HG03064 (cell line): ENCODE measurements at regions not wholly inside any gene's neighbourhood (a gene's known extent, or its start where the extent isn't known, plus 50 kb on each side); places are given as distances from the start of the nearest gene placed in this dataset.

Experiments used
- ATAC-seq: cut with Tn5 transposase; IDR thresholded peaks from one replicate; pipeline ENCODE4 v1.9.1; 2021; ENCODE audit warnings: low read depth; ENCODE audit not compliant: unreplicated experiment

DNA sequence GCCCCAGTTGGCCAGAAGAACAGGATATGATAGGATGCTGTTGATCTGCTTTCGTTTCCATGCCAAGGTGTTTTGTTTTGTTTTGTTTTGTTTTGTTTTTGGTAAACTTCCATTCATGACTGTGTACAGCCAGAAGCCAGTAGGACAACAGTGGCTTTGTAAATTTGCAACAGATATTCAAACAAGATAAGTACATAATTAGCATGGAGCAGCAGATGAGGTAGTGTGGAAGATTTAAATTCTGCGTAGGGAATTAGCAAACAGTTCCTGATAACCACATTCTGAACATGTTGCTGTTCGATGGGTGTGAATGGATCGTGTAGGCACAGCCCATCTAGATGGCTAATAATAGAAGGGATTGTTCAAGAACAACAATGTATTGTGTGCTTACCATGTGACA, 1080.1 kb upstream of the RBFOX1 start:
- no peak for ATAC-seq

DNA sequence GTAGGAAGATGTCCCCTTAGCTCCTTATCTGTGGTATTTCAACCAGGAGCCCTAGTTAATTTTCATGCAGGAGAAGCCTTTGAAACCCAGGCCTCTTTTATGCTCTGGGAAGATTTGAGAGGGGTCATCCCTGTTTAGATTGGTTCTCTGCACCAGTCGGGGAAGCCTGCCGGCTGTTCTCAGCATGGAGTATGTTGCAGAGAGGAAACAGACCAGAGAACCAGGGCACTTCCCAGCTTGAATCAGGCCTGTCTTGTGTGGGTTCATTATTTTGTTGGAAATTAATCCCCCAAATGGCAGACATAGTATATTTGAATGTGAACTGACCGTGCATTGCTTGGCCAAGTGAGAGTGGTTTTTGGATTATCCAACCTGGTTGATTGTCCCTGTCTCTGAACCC, 1082.1 kb upstream of the RBFOX1 start:
- ATAC-seq, result no peak

DNA sequence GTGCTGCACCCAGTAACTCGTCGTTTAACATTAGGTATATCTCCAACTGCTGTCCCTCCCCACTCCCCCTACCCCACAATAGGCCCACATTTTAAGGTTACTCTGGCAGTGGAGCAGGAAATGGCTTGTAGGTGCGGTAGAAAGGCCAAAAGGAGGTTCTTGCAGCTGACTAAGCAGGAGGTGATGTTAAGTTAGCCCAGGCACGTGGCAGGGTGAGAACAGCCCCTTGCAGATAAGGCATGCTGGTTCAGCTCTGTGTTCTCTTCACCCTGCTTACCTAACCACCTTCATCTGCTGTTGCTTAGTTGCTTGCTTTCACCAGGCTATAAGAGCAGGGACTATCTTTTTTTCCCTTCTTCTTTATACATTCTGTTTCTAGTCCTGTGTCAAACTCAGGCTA, 1082.8 kb upstream of the RBFOX1 start:
- no peak for ATAC-seq

DNA sequence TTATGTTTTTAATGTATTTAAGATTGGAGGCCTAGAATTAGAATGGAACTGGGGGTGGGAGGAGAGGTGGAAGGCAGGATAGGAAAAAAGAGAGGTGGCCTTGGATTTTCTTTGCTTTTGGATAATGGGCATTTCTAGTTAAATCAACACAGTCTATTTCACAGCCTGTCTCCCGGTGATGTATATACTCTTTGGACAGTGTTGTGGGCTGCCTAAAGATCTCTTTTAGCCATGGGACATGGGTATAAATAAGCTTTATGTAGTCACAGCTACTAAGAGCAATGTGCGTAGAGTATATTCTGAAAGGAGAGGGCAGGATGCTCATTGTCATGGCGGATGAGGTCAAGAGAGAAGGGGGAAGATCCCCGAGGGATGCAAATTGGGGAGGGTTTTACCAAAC, 1084.4 kb upstream of the RBFOX1 start:
- no peak for ATAC-seq

DNA sequence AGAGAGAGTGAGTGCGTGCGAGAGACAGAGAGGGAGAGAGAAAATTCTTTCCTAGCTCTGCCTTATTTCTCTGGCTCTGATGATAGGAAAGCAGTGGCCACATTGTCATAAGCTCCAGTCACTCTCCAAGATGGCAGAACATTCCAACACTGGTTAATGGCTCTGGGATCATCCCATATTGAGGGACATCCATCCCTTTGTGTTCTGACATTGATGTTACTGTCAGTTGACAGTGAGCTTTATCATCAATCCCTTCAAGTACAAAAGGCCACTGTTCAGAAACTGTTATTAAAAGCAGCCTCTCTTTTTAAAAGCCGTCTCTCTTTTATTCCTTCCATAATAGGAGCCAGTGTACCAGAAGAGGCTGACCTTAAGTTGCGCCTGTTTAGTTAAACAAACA, 1084.9 kb upstream of the RBFOX1 start:
- no peak for ATAC-seq

DNA sequence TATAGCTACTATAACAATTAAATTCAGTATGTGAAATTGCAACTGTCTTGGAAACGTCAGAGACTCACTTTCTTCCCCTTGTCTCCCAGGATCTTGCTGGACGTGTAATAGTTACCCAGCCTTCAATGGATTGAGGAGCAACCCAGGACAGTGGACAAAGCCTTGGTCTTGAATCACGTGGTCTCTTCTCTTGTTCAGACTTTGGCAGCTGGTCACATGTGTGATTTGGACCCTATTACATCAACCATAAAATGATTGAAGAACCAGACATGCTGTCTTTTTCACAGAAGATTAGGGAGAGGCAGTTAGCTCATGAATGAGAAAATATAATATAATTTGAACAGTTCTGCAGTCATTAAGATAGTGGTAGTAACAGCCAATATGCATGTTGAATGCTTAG, 1085.5 kb upstream of the RBFOX1 start:
- no peak for ATAC-seq

DNA sequence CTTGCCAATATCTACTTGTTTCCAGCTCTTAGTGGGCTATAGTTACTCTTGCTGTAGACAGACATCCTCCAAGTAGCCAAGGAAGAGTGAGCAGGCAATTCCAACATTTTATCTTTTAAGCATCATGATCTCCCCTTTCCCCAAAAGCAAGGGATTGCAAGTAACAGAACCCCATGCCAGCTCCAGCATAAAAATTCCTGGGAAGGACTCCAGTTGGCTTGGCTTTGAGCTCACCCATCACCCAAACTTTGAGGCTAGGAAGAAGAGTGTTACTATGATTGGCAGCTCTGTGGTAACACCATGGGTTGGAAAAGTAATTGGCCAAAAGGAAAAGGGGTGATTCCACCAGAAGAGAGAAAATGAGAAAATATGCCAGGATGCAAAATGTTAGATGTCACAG, 1086.4 kb upstream of the RBFOX1 start:
- no peak for ATAC-seq

DNA sequence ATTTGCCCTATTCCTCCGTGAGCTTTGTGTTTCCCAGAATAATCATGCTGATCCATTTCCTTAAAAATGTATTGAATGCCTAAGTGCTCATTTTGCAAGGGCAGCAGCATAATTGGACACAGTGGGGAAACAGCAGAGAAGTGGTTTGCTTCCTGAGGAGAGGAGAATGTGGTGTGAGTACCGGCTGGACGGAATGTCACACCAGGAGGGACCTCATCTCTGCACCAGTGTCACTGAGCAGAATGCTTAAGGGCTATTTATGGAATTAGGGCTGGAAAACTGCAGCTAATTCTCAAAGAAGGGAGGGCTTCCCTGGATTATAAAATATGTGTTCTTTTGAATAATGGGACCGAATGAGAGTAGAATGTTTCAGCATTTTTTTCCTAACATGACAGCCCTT, 1100.6 kb upstream of the RBFOX1 start:
- no peak for ATAC-seq

DNA sequence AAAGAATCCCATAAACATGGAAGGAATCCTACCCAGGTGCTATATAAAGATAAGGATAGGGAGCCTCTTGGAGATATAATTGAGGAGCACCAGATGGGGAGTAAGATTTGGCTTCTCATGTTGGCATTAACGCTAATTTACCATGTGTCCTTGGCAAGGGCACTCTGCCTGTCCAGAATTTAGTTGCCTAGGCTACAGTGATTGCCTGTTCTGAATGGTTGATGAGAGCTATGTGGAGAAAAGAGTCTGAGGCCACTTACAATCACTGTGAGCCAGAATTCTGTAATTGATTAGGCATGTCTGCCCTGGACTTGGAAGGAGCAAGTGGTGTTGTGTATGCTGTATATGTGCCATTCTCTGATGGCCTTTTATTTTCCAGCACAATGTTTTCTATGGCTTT, 1101.2 kb upstream of the RBFOX1 start:
- no peak for ATAC-seq

DNA sequence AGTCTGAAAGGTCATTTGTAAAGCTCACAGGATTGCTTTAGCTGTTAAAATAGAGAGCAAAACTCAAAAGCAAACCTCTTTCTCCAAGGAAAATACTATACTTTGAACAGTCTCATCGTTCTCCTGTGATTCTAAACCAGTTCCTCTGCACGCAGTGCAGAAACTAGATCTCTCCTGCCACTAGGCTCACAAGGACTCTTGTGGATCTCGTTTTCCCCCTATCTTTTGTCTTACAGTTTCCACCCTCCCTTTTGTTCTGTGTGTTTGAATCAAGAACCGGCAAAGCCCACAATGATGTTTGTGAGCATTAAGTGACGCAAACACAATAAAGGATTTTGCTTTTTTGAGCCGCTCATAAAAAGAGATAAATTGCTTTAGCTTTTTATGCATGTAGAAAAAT, 1103.5 kb upstream of the RBFOX1 start:
- ATAC-seq, result no peak

DNA sequence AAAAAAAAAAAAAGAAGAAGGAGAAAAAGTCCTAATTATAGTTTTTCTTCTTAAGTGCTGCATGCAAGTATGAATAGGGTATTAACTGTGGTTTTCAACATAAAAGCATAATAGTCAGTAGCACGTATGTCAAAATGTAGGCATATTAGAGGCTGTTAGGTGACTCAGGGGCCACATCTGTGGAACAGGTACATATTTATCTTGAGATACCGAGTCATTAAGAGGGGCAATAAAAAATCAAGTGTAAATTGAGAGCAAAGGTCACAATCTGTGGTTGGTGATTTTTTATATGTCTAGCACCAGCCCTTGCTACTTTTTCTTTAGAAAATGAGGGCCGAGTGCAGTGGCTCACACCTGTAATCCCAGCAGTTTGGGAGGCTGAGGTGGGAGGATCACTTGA, 1113.8 kb upstream of the RBFOX1 start:
- no peak for ATAC-seq

DNA sequence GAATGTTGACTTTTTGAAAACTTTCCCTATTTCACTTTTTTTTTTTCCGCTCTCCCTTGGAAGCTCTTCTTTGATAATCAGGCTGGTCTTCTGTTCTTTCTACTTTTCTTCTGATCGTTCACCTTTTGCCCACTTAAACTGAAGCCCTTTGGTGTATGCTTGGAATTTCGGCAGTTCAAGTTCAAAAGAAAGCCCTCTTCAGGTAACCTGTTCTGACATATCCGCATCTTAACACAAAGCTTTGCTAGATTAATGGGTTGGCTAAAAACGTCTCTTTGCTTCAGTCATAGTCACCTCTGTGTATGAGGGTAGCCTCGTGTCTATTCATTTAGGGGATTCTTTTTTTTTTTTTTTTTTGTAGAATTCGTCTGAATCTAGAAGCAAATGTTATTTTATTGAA, 1115.8 kb upstream of the RBFOX1 start:
- ATAC-seq, result no peak

DNA sequence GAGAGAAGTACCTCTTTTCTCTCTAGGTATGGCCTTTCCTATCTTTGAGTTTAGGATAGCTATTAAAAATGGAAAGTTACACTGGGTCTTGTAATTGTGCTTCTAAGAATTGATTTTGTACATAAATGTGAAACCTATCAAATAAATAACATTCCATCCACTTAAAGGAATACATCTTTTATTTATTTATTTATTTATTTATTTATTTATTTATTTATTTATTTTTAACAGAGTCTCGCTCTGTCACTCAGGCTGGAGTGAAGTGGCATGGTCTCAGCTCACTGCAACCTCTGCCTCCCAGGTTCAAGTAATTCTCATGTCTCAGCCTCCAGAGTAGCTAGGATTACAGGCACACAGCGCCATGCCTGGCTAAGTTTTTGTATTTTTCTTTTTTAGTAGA, 1114.0 kb upstream of the EEF2KMT start:
- ATAC-seq, result no peak

DNA sequence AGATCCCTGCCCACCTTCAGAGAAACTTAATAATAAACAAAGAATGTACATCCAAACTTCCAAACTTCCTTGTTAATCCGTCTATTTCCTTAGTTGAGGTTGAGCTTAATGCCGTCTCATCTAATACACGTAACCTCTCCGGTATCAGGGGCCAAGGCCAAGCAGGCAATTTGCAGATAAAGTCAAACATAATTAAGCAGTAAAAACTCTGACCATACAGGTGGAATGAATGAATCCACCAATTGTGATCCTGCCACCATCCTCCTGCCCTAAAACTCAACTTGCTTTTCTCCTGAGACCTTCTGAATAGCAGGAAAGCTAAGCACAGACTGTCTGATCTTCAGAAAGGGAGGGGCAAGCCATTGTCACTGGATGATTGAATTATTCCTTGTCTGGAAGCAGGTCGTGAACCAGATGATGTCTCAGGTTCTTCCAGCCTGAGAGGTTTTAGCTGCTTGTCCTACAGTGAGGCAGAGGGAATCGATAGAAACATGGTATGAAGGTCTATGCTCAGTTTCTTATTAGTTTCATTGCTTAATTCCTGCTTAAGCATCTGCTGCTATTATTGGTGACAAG, 1111.8 kb upstream of the EEF2KMT start:
- ATAC-seq, result no peak

DNA sequence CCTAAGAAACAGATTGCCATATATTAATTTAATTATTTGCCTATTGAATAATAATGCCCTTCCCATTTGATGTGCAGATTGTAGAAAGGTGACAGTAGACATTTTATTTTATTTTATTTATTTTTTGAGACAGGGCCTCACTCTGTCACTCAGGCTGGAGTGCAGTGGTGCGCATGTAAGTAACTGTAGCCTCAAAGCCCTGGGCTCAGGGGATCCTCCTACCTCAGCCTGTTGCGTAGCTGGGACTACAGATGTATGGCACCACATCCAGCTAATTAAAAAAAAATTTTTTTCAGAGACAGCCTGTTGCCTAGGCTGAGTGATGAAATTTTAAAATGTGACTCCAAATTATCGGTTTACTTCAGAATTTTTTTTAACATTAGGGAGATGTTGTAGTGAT, 1110.0 kb upstream of the EEF2KMT start:
- no peak for ATAC-seq

DNA sequence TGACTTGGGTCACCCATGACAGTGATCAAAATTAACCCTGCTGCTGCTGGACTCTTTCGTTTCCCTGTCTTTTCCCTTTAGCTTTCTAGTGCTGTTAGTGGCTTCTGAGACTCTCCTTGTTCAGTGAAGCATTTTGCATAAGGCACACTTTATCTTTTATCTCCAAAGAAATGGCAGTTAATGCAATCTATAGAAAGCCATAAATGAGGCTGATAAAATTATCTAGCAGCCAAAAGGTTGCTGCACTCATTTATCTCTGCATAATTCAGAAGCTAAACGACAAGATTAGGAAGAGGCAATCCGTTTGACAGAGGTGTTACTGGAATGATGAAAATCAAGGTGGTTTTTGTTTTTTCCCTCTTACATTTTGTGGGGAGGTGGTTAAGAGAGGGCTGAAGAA, 1109.5 kb upstream of the EEF2KMT start:
- no peak for ATAC-seq

DNA sequence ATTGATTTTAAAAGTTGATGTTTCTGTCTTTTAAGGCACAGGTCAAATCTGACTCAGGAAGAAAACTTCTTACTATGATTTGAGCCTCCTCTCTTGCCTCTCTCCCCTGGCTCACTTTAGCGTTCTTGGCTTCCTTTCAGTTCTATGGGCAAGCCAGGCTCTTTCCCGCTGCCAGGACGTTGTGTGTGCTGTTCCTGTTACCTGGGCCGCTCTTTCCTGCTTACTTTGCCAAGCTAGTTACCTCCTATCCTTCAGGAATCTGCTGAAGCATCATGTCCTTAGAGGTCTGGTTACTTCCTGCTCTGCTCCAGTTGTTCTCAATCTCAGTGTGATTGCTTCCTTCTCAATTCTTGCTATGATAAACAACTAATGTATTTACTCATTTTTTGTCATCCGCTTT, 1108.5 kb upstream of the EEF2KMT start:
- ATAC-seq, result no peak

DNA sequence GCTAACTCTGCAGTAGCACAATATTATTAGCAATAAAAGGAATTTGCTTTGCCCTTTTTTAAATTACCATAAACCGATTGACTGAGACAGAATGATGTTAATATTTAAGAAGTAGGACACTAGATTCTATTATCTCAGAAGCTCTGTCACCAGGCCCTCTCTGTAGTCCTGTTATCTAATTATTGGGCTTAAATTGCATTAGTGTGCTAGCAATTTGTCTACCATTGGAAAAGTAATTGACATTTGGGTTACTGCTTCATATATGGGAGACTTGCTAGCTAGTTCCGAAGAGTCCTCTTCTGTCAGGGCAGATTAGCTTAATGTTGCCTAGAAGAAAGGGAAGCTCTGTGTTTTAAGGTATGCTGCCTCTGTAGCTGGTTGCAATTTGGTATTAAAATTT, 1107.3 kb upstream of the EEF2KMT start:
- ATAC-seq, result no peak

DNA sequence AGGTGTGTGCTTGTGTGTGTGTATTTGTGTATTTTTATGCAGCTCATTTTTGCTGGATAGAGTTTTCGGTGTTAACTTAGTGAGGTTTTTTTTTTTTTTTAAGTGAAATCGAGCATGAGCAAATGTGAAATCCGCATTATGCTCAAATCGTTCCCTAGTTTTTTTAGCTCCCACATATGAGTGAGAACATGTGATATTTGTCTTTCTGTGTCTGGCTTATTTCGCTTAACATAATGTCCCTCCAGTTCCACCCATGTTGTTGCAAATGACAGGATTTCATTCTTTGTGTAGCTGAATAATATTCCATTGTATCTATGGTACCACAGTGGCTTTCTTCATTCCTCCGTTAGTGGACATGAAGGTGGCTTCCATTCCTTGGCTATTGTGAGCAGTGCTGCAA, 1103.3 kb upstream of the EEF2KMT start:
- ATAC-seq, result no peak

DNA sequence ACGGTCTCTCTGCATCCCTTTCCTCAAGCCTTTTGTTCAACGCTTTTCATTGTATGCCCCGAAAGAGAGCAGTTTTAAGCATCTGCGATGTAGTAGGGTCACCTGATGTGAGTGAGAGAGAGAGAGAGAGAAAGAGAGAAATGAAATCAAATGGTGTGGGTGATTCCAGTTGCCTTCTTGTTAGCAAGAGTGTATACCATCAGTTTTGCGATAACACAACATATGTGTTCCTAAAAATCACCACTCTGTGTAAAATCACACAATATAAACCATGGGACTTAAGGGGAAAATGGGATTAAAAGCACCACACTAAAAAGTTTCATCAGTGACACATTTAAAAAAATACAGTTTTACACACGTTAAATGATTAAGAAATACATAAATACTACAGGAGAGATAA, 1102.7 kb upstream of the EEF2KMT start:
- ATAC-seq, result no peak

DNA sequence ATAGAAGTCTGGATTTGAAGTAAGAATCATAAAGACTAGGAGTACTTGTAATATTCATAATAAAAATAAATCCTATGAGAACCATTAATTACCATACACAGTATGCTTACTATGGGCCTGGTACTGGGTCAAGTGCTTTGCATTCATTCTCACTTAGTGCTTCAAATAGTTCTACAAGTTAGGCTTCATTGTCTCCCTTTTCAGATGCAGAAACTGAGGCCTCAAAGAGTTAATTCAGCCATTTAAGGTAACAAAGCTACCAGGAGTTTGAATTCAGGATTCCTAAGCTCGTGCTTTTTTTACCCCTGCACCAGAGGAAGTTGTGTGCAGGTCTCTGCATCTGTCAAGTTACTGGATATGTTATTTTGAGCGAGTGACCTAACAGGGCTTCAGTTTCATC, 1098.4 kb upstream of the EEF2KMT start:
- ATAC-seq, result no peak

DNA sequence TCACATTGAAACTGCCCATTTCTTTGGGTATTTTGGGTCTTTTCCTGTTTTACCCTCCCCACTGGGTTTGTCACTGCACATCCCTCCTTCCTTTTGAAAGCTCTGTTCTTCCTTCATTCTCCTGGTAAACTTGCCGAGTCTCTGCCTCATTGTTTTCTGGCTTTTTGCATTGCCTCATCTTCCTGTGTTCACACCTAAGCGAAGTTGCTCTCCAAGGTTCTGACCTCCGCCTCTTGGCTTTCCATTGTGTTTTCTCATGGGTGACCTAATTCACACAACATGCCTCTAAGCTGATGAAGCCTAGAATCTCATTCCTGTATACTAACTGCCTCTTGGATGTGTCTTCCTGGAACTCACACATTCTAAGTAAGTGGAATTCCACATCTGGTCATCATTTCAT, 1096.1 kb upstream of the EEF2KMT start:
- ATAC-seq, result no peak

DNA sequence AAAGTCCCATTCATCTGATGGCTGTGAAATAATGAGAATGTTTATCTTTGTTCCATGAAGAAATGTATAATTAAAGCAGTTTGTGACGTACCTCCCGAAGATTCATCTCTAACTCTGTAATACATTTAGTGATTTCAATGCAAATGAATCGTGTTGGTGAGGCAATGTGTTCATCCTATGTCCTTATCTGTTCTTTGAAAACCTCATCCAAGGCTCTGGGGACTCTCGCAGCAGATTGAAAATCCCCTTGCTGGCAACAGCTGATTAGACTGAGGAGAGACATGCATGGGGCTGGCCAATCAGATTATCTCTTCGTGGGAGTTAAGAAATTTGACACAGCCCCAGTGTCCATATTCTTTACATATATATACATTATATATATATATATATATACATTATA, 1095.4 kb upstream of the EEF2KMT start:
- ATAC-seq, result no peak
